ENCODE measurements at regions not wholly inside any gene's neighbourhood (a gene's known extent, or its start where the extent isn't known, plus 50 kb on each side); places are given as distances from the start of the nearest gene placed in this dataset.

- H3K79me2 ChIP-seq (ENCODE audit: control insufficient read depth, insufficient read depth, low read length), result no peaks in the 10 kb centered on the region
- peaks cover 14% of the 10 kb centered on the region for H3K9me3 ChIP-seq (ENCODE audit: control insufficient read depth, low read depth, low read length)
- H3K9me1 ChIP-seq (ENCODE audit: control insufficient read depth, extremely low read depth, insufficient read depth, low read length), result no peaks in the 10 kb centered on the region
- peaks cover 13% of the 10 kb centered on the region for H3K4me1 ChIP-seq (ENCODE audit: control insufficient read depth, extremely low read depth, insufficient read depth, low read length)
- no peak for FAIRE-seq
- no peaks in the 10 kb centered on the region for H3K36me3 ChIP-seq (ENCODE audit: control insufficient read depth in 2 of 2, extremely low read depth in 1 of 2, insufficient read depth in 2 of 2, low read length in 2 of 2)
- no peak overlapping the region for H3K4me2 ChIP-seq (ENCODE audit: control insufficient read depth, extremely low read depth, insufficient read depth, low read depth, low read length)
- TF ChIP-seq EZH2 (IDR thresholded peaks at IDR 0.05; ENCODE audit: low read length) (no peak), CTCF (optimal IDR thresholded peaks at IDR 0.05 in 1 of 3, IDR thresholded peaks at IDR 0.05 in 1 of 3, conservative IDR thresholded peaks at IDR 0.05 in 1 of 3; ENCODE audit: extremely low read depth in 1 of 3, insufficient read depth in 2 of 3, low read length in 3 of 3) (no peak)
- H2AFZ ChIP-seq (ENCODE audit: control insufficient read depth, low read length), result no peak overlapping the region
- DNase-seq (ENCODE audit: low read depth, low spot score), result no peak
- no peak overlapping the region for H3K27ac ChIP-seq (ENCODE audit: control insufficient read depth, insufficient read depth, low read length)
- dilution Hi-C loops (cut with MboI; ENCODE audit: extremely low pct_ligation_motif_present, low sequenced_read_pairs), result no loop called here
- no peaks in the 10 kb centered on the region for H4K20me1 ChIP-seq (ENCODE audit: control insufficient read depth, extremely low read depth, insufficient read depth, low read length)
- H3K27me3 ChIP-seq (ENCODE audit: control insufficient read depth, extremely low read depth, insufficient read depth, low read length), result no peaks in the 10 kb centered on the region
- H3K9ac ChIP-seq (ENCODE audit: control insufficient read depth, extremely low read depth, insufficient read depth, low read length), result no peak overlapping the region
- no peak overlapping the region for H3K4me3 ChIP-seq (ENCODE audit: control insufficient read depth in 2 of 3, extremely low read depth in 1 of 3, insufficient read depth in 2 of 3, low read depth in 1 of 3, low read length in 3 of 3)
Observed at GRCh38 chr18:10231220-10231619, 223.2 kb upstream of the APCDD1 start.

GRCh38 chr18:10232062-10232461 is 222.4 kb upstream of the APCDD1 start:
- Histone ChIP-seq H3K9ac (ENCODE audit: control insufficient read depth, extremely low read depth, insufficient read depth, low read length) (no peak overlapping the region), H3K4me3 (ENCODE audit: control insufficient read depth in 2 of 3, extremely low read depth in 1 of 3, insufficient read depth in 2 of 3, low read depth in 1 of 3, low read length in 3 of 3) (no peak overlapping the region), H3K79me2 (ENCODE audit: control insufficient read depth, insufficient read depth, low read length) (no peaks in the 10 kb centered on the region), H3K9me1 (ENCODE audit: control insufficient read depth, extremely low read depth, insufficient read depth, low read length) (no peaks in the 10 kb centered on the region), H3K4me1 (ENCODE audit: control insufficient read depth, extremely low read depth, insufficient read depth, low read length) (peaks cover 13% of the 10 kb centered on the region), H4K20me1 (ENCODE audit: control insufficient read depth, extremely low read depth, insufficient read depth, low read length) (no peaks in the 10 kb centered on the region), H3K27ac (ENCODE audit: control insufficient read depth, insufficient read depth, low read length) (no peak overlapping the region), H2AFZ (ENCODE audit: control insufficient read depth, low read length) (no peak overlapping the region), H3K36me3 (ENCODE audit: control insufficient read depth in 2 of 2, extremely low read depth in 1 of 2, insufficient read depth in 2 of 2, low read length in 2 of 2) (no peaks in the 10 kb centered on the region), H3K4me2 (ENCODE audit: control insufficient read depth, extremely low read depth, insufficient read depth, low read depth, low read length) (no peak overlapping the region), H3K27me3 (ENCODE audit: control insufficient read depth, extremely low read depth, insufficient read depth, low read length) (no peaks in the 10 kb centered on the region), H3K9me3 (ENCODE audit: control insufficient read depth, low read depth, low read length) (peaks cover 14% of the 10 kb centered on the region)
- no peak for DNase-seq (ENCODE audit: low read depth, low spot score)
- dilution Hi-C loops (cut with MboI; ENCODE audit: extremely low pct_ligation_motif_present, low sequenced_read_pairs), result no loop called here
- TF ChIP-seq EZH2 (IDR thresholded peaks at IDR 0.05; ENCODE audit: low read length) (no peak), CTCF (optimal IDR thresholded peaks at IDR 0.05 in 1 of 3, IDR thresholded peaks at IDR 0.05 in 1 of 3, conservative IDR thresholded peaks at IDR 0.05 in 1 of 3; ENCODE audit: extremely low read depth in 1 of 3, insufficient read depth in 2 of 3, low read length in 3 of 3) (no peak)
- no peak for FAIRE-seq

All from keratinocyte (primary cell).